Lower leg skin (tissue), 3 donors: ENCODE measurements at regions not wholly inside any gene's neighbourhood (a gene's known extent, or its start where the extent isn't known, plus 50 kb on each side); places are given as distances from the start of the nearest gene placed in this dataset.

ENCODE experiments used
- POLR2A ChIP-seq, 2 donors: fragments of 450-650 bp; IDR thresholded peaks; one replicate each; pipeline ENCODE4 v1.6.1; 2016 to 2017; ENCODE audit warnings: antibody characterized with exemption in 2 of 2, mild to moderate bottlenecking in 1 of 2, moderate library complexity in 1 of 2
- TF ChIP-seq, protein P1 (sequence below), 3 donors: fragments of 450-650 bp; IDR thresholded peaks; one replicate each; pipeline ENCODE4 v1.5.1; 2016; ENCODE audit warnings: antibody characterized with exemption in 3 of 3, mild to moderate bottlenecking in 3 of 3, moderate library complexity in 2 of 3

DNA sequence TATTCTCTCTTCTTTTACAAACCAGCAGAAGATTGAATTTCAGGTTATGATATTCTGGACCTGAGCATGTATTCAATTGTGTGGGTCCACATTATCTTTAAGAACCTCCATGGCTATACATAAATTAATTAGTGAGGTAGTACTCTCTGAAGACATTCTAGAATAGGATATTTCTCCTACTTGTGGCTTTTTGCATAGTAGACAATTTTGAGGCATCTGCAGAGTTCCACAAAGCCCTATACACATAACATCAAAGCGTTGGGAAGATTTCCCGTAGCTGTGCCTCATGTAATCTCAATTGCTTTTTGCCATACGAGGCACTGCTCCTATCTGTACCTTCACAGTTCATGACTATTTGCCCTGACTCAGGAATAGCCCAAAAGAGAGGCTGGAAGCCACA, 395.4 kb upstream of the RGS17 start:
- TF ChIP-seq, protein P1, sequence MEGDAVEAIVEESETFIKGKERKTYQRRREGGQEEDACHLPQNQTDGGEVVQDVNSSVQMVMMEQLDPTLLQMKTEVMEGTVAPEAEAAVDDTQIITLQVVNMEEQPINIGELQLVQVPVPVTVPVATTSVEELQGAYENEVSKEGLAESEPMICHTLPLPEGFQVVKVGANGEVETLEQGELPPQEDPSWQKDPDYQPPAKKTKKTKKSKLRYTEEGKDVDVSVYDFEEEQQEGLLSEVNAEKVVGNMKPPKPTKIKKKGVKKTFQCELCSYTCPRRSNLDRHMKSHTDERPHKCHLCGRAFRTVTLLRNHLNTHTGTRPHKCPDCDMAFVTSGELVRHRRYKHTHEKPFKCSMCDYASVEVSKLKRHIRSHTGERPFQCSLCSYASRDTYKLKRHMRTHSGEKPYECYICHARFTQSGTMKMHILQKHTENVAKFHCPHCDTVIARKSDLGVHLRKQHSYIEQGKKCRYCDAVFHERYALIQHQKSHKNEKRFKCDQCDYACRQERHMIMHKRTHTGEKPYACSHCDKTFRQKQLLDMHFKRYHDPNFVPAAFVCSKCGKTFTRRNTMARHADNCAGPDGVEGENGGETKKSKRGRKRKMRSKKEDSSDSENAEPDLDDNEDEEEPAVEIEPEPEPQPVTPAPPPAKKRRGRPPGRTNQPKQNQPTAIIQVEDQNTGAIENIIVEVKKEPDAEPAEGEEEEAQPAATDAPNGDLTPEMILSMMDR (IDR thresholded peaks at IDR 0.05) = no peak
- no peak for TF ChIP-seq POLR2A (IDR thresholded peaks at IDR 0.05)
